ENCODE measurements at regions not wholly inside any gene's neighbourhood (a gene's known extent, or its start where the extent isn't known, plus 50 kb on each side); places are given as distances from the start of the nearest gene placed in this dataset.

DNA sequence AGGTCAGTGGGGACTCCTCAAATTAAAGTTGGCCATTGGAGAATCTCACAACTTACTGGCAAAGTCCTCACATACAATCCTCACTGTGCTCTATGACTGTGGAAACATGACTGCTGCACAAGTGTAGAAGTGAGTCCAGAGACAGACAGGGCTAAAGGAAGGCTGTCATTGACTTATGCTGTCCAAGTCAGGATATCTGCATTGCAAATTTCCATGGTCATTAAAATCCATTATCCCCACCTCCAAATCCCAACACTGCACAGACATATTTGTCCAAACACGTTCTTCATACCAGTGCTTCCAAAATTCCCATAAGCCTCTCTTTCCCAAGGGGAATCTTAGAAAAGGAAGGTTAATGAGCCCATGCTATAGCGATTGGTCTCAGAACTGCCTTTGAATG lies 396.8 kb upstream of the ANKRD30A start:
- Histone ChIP-seq H4K5ac (ENCODE audit: insufficient read length, low read depth, low read length) (no peak overlapping the region), H2BK15ac (ENCODE audit: low read length) (no peak overlapping the region), H3K36me3 (ENCODE audit: control insufficient read depth in 2 of 4, insufficient read depth in 4 of 4, low read length in 3 of 4) (no peaks in the 10 kb centered on the region), H3K9ac (replicated peaks in 1 of 4; ENCODE audit: extremely low read depth in 1 of 4, low read depth in 3 of 4, low read length in 3 of 4) (no peak overlapping the region), H3K14ac (ENCODE audit: insufficient read length) (no peak overlapping the region), H3K23ac (ENCODE audit: insufficient read length) (no peak overlapping the region), H3K9me3 (ENCODE audit: insufficient read depth in 2 of 2, low read depth in 1 of 2, low read length in 1 of 2) (no peaks in the 10 kb centered on the region), H3K4me1 (replicated peaks in 1 of 4; ENCODE audit: control insufficient read depth in 3 of 4, insufficient read depth in 4 of 4, low read length in 3 of 4) (no peaks in the 10 kb centered on the region; a peak in 1 of 7 replicates), H3K27me3 (replicated peaks in 1 of 4; ENCODE audit: control insufficient read depth in 3 of 4, extremely low read depth in 1 of 4, insufficient read depth in 3 of 4, low read length in 3 of 4) (no peaks in the 10 kb centered on the region), H2AFZ (ENCODE audit: low read length) (no peak overlapping the region), H2BK20ac (ENCODE audit: low read length) (no peak overlapping the region), H4K8ac (ENCODE audit: extremely low read depth, insufficient read depth, low read length) (no peak overlapping the region), H2BK5ac (ENCODE audit: low read depth, low read length) (no peak overlapping the region), H2BK120ac (replicated peaks; ENCODE audit: low read depth, low read length) (no peak overlapping the region), H3K18ac (ENCODE audit: extremely low read depth, low read length) (no peak overlapping the region), H3K27ac (ENCODE audit: low read depth, low read length) (no peak overlapping the region), H3K4me2 (ENCODE audit: insufficient read depth in 1 of 2, low read depth in 2 of 2, low read length in 2 of 2) (no peak overlapping the region), H4K91ac (replicated peaks; ENCODE audit: insufficient read length, low read length) (no peak overlapping the region), H4K20me1 (replicated peaks in 1 of 2; ENCODE audit: control insufficient read depth in 1 of 2, insufficient read depth in 2 of 2, low read length in 2 of 2) (no peaks in the 10 kb centered on the region), H3K79me2 (ENCODE audit: control insufficient read depth in 1 of 2, insufficient read depth in 2 of 2, low read length in 2 of 2) (no peaks in the 10 kb centered on the region), H3K56ac (replicated peaks; ENCODE audit: insufficient read length, low read depth, low read length) (peak overlapping the region; percentile 75), H3K23me2 (ENCODE audit: low read depth, low read length) (no peaks in the 10 kb centered on the region), H3K4ac (replicated peaks; ENCODE audit: insufficient read length, low read depth, low read length) (no peak overlapping the region), H2AK5ac (ENCODE audit: low read depth, low read length) (no peak overlapping the region), H2BK12ac (ENCODE audit: low read depth, low read length) (no peak overlapping the region), H3K4me3 (ENCODE audit: extremely low read depth in 1 of 4, insufficient read depth in 2 of 4, low read depth in 3 of 4, low read length in 4 of 4) (no peak overlapping the region), H3K79me1 (ENCODE audit: low read depth, low read length) (no peaks in the 10 kb centered on the region)
- CTCF ChIA-PET (ENCODE audit: partially characterized antibody): no interaction called here
- DNase-seq (ENCODE audit: low read depth in 1 of 2, low spot score in 2 of 2) (no peak), FAIRE-seq (no peak)
- WGBS, 2 experiments (ENCODE audit: extremely low coverage in 1 of 2, insufficient coverage in 1 of 2, insufficient read length in 1 of 2, insufficient replicate concordance in 2 of 2, low coverage in 1 of 2, low lambda C conversion rate in 2 of 2, missing lambda C conversion rate in 1 of 2): 90% methylated on average over 2 of the region's 2 CpGs; no CpG with 5 or more reads in 1 of the 2 experiments
- POLR2A ChIA-PET (ENCODE audit: partially characterized antibody): no interaction called here
- no peak for TF ChIP-seq EGR1 (IDR thresholded peaks at IDR 0.05; ENCODE audit: borderline replicate concordance, low read depth, low read length)
- no peak for TF ChIP-seq KDM4A (IDR thresholded peaks at IDR 0.05; ENCODE audit: low read depth, low read length, severe bottlenecking)
- TF ChIP-seq GABPA (IDR thresholded peaks at IDR 0.05; ENCODE audit: borderline replicate concordance, insufficient read depth, low read length): no peak
